Endothelial cell (in vitro differentiated cells): ENCODE measurements at regions not wholly inside any gene's neighbourhood (a gene's known extent, or its start where the extent isn't known, plus 50 kb on each side); places are given as distances from the start of the nearest gene placed in this dataset.
"Not testable (repeated sequence)": the region's sequence is repeated elsewhere in the genome, so short reads cannot be mapped to it uniquely, and the experiment has no call there.

Experiments used
- DNase-seq: peaks from one replicate; pipeline ENCODE4 v3.0.0; 2021; ENCODE audit warnings: low spot score
- H3K27ac Mint-ChIP-seq: one replicate; pipeline ENCODE4 v1.8.0; 2021; ENCODE audit warnings: mixed read lengths, inconsistent platforms; ENCODE audit not compliant: unreplicated experiment
- H3K27me3 Mint-ChIP-seq: one replicate; pipeline ENCODE4 v1.8.0; 2021; ENCODE audit warnings: mild to moderate bottlenecking, moderate library complexity, mixed read lengths, inconsistent platforms; ENCODE audit not compliant: unreplicated experiment
- H3K36me3 Mint-ChIP-seq: one replicate; pipeline ENCODE4 v1.8.0; 2021; ENCODE audit warnings: mild to moderate bottlenecking, low read depth, mixed read lengths, inconsistent platforms; ENCODE audit not compliant: unreplicated experiment
- H3K4me1 Mint-ChIP-seq: one replicate; pipeline ENCODE4 v1.8.0; 2021; ENCODE audit warnings: mild to moderate bottlenecking, mixed read lengths, inconsistent platforms; ENCODE audit not compliant: unreplicated experiment
- H3K4me3 Mint-ChIP-seq: one replicate; pipeline ENCODE4 v1.8.0; 2021; ENCODE audit warnings: mild to moderate bottlenecking, mixed read lengths, inconsistent platforms; ENCODE audit not compliant: unreplicated experiment
- H3K9me3 Mint-ChIP-seq: one replicate; pipeline ENCODE4 v1.8.0; 2021; ENCODE audit warnings: mixed read lengths, inconsistent platforms; ENCODE audit not compliant: unreplicated experiment
- TF ChIP-seq, protein P1 (sequence below): fragments of 200-600 bp; sonication (generic); IDR thresholded peaks from one replicate; pipeline ENCODE4 v1.5.0; 2021; ENCODE audit warnings: antibody characterized with exemption; ENCODE audit not compliant: unreplicated experiment

DNA sequence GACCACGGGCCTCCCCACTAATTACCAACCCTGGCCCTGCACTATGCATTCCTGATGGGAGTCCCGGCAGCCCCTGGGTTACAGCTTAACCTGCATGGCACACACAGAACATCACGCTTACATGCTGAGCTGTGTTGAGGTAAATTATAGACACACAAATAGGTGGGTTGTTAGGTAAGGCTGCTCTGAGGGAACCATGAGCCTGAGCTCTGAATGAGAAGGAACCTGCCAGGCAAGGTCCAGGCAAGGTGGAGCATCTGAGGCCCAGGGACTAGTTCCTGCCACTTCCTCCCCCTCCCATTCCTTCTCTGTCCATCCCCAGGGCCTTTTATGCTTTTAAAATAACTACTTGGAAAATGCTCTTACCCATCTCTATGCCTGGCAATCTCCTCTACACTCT is 82.7 kb upstream of the ESRRB start:
- Mint-ChIP-seq H3K4me1 (peaks cover 4% of the 10 kb centered on the region), H3K9me3 (no peaks in the 10 kb centered on the region), H3K4me3 (no peak overlapping the region), H3K27ac (no peak overlapping the region), H3K27me3 (peaks cover 1% of the 10 kb centered on the region), H3K36me3 (no peaks in the 10 kb centered on the region)
- TF ChIP-seq, protein P1, sequence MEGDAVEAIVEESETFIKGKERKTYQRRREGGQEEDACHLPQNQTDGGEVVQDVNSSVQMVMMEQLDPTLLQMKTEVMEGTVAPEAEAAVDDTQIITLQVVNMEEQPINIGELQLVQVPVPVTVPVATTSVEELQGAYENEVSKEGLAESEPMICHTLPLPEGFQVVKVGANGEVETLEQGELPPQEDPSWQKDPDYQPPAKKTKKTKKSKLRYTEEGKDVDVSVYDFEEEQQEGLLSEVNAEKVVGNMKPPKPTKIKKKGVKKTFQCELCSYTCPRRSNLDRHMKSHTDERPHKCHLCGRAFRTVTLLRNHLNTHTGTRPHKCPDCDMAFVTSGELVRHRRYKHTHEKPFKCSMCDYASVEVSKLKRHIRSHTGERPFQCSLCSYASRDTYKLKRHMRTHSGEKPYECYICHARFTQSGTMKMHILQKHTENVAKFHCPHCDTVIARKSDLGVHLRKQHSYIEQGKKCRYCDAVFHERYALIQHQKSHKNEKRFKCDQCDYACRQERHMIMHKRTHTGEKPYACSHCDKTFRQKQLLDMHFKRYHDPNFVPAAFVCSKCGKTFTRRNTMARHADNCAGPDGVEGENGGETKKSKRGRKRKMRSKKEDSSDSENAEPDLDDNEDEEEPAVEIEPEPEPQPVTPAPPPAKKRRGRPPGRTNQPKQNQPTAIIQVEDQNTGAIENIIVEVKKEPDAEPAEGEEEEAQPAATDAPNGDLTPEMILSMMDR: no peak
- no peak for DNase-seq

DNA sequence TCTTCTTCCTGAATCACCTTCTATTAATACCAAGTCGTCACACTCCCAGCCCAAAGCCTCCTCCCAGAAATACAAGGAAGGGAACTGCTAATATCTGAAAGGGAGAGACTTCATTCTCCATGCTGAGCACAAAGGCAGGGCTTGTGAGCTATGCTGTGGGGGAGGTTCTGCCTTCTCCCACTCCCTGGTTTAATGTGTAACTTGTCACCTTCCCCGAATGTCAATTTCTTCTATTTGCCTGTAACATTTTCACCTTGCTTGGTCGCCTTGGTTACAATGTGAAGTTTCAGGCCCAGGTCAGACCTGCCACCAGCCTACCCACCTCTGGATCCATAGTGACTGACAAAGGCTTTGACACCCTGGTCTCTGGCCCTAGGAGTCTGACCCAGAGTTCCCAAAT is 82.0 kb upstream of the ESRRB start:
- Mint-ChIP-seq H3K4me3 (no peak overlapping the region), H3K9me3 (no peaks in the 10 kb centered on the region), H3K27ac (no peak overlapping the region), H3K4me1 (peaks cover 4% of the 10 kb centered on the region), H3K36me3 (no peaks in the 10 kb centered on the region), H3K27me3 (peaks cover 1% of the 10 kb centered on the region)
- TF ChIP-seq, protein P1: no peak
- no peak for DNase-seq

DNA sequence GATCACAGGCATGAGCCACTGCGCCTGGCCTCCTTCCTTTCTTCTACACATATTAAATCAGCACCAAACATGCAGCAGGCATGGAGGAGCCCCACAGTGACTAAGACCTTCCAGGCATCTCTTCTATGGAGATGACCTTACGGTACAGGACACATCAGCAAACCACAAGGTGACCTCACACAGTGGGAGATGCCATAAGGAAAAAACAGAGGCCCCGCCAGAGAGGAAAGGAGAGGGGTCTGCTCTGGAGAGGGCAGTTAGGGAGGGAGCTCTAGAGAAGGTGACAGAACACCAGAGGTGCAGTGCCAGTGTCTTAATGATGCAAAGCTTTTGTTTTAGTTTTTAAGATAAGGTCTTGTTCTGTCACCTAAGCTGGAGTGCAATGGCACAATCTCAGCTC is 81.1 kb upstream of the ESRRB start:
- Mint-ChIP-seq H3K27me3 (peaks cover 1% of the 10 kb centered on the region), H3K36me3 (no peaks in the 10 kb centered on the region), H3K4me1 (peaks cover 4% of the 10 kb centered on the region), H3K9me3 (no peaks in the 10 kb centered on the region), H3K27ac (no peak overlapping the region), H3K4me3 (no peak overlapping the region)
- no peak for DNase-seq
- TF ChIP-seq, protein P1: no peak

DNA sequence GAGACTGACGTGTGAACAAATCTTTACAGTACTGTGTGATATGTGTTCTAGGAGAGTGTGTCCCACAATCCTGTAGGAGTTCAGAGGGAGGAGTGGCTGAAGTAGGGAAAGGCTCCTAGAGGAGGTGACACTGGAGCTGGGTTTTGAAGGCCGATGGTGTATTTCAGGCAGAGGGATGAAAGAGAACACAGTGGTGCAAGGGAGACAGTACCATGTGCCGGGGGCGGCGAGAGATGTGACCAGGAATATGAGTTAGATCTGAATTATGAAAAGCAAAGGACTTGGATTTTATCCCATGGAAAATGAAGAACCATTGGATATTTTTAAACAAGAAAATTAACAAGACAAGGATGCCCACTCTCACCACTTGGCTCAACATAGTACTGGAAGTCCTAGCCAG is 77.0 kb upstream of the ESRRB start:
- H3K9me3 Mint-ChIP-seq: no peaks in the 10 kb centered on the region
- H3K36me3 Mint-ChIP-seq: no peaks in the 10 kb centered on the region
- no peak overlapping the region for H3K27ac Mint-ChIP-seq
- TF ChIP-seq, protein P1: no peak
- DNase-seq: no peak
- H3K27me3 Mint-ChIP-seq: peaks cover 3% of the 10 kb centered on the region
- H3K4me1 Mint-ChIP-seq: peaks cover 4% of the 10 kb centered on the region
- no peak overlapping the region for H3K4me3 Mint-ChIP-seq

DNA sequence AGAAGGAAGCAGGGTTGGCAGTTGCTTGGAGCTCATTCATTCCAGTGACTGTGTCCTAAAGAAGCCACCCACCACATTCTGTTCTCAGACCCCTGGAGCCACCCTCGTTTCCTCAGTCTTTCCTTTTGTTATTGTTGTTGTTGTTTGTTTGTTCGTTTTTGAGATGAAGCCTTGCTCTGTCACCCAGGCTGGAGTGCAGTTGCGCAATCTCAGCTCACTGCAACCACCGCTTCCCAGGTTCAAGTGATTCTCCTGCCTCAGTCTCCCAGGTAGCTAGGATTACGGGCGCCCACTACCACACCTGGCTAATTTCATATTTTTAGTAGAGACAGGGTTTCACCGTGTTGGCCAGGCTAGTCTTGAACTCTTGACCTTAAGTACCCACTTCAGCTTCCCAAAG is 72.7 kb upstream of the ESRRB start:
- DNase-seq, H3K4me1 Mint-ChIP-seq, H3K4me3 Mint-ChIP-seq, H3K27me3 Mint-ChIP-seq, H3K9me3 Mint-ChIP-seq, H3K27ac Mint-ChIP-seq, H3K36me3 Mint-ChIP-seq: not testable (repeated sequence)
